Breast epithelium (tissue), 4 donors: ENCODE measurements at regions not wholly inside any gene's neighbourhood (a gene's known extent, or its start where the extent isn't known, plus 50 kb on each side); places are given as distances from the start of the nearest gene placed in this dataset.
A peak's percentile ranks its signal among the peaks of the same experiment; 100 is the strongest.

Experiments
- DNase-seq, 2 donors: peaks; one replicate each; pipeline ENCODE4 v3.0.0-alpha.2; 2019; ENCODE audit warnings: low spot score in 2 of 2
- H3K27ac ChIP-seq, 2 donors: fragments of 200-600 bp; sonication (generic) in 1 of 2; one replicate each; pipeline ENCODE4 v1.5.1; 2016 to 2019; ENCODE audit warnings: mild to moderate bottlenecking in 1 of 2
- H3K27me3 ChIP-seq, 2 donors: fragments of 200-600 bp; sonication (generic) in 1 of 2; one replicate each; pipeline versions ENCODE4 v1.5.1 to v1.6.0; 2017 to 2019; ENCODE audit warnings: control low read depth in 1 of 2, mild to moderate bottlenecking in 1 of 2
- H3K36me3 ChIP-seq: fragments of 200-600 bp; one replicate; pipeline ENCODE4 v1.5.1; 2019
- H3K4me1 ChIP-seq, 2 donors: fragments of 200-600 bp; sonication (generic); one replicate each; pipeline ENCODE4 v1.5.1; 2016 to 2019; ENCODE audit warnings: control low read depth in 1 of 2
- H3K4me3 ChIP-seq, 3 donors: fragments of 200-600 bp; sonication (generic); 1 replicate in 2 of 3; 2 replicates in 1 of 3; pipeline ENCODE4 v1.5.1; 2016 to 2019; ENCODE audit warnings: mild to moderate bottlenecking in 3 of 3, moderate library complexity in 2 of 3
- H3K9me3 ChIP-seq, 2 donors: fragments of 200-600 bp; sonication (generic) in 1 of 2; one replicate each; pipeline ENCODE4 v1.5.1; 2016 to 2019; ENCODE audit warnings: control low read depth in 1 of 2
- POLR2A ChIP-seq: fragments of 450-650 bp; IDR thresholded peaks from one replicate; pipeline ENCODE4 v1.6.1; 2016; ENCODE audit warnings: antibody characterized with exemption, mild to moderate bottlenecking, moderate library complexity
- POLR2AphosphoS5 ChIP-seq, 3 donors: sonication (generic); formaldehyde crosslinking; IDR thresholded peaks; one replicate each; pipeline ENCODE4 v1.6.1; 2017; ENCODE audit warnings: antibody characterized with exemption in 3 of 3
- intact Hi-C: fragments of 100-400 bp; cut with DNase I; formaldehyde crosslinking; loops from one replicate; pipeline ENCODE4 v1.15.1; 2023; ENCODE audit warnings: low total_unique reads
- TF ChIP-seq, protein P1 (sequence below), 3 donors: fragments of 450-650 bp; IDR thresholded peaks; one replicate each; pipeline ENCODE4 v1.5.1; 2016 to 2017; ENCODE audit warnings: antibody characterized with exemption in 3 of 3, mild to moderate bottlenecking in 3 of 3, moderate library complexity in 3 of 3

DNA sequence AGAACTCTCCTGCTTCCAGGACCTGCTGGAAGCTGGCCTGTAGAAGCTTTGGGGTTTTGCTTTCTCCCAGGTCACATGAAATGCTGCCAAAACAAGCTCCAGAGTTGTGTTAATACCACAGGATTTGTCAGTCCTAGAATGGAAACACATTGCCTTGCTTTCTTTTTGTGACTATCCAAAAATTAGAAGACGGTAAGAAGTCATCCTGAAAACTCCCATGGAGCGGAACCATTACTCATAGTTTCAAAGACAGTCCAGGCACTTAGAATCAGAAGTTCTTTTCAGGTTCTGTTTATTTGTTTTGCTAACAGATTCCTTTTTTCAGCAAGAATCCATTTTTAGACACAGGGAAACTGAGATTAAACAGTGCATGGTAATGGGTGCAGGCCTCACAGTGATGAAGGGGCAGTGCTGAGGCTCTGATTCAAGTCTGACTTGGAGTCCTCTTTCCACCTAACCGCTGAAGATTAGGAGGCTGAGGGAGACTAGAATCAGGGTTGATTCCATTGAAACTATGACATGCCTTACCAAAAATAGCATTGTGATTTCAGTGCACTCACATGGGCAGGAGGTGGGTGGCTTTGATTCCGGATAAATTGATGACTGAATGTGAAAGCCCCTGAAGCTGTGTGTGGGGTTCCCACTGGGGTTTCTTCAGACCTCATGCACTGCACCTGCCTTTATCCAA is 72.2 kb upstream of the NAA20 start:
- DNase-seq = no peak
- Histone ChIP-seq H3K36me3 (no peaks in the 10 kb centered on the region), H3K27me3 (no peaks in the 10 kb centered on the region), H3K27ac (peak overlapping the region; percentile 90 to 94), H3K9me3 (no peaks in the 10 kb centered on the region), H3K4me1 (peaks cover 9 to 22% of the 10 kb centered on the region in 2 donors), H3K4me3 (no peak overlapping the region)
- TF ChIP-seq POLR2AphosphoS5 (IDR thresholded peaks at IDR 0.05) (no peak), POLR2A (no peak)
- TF ChIP-seq, protein P1, sequence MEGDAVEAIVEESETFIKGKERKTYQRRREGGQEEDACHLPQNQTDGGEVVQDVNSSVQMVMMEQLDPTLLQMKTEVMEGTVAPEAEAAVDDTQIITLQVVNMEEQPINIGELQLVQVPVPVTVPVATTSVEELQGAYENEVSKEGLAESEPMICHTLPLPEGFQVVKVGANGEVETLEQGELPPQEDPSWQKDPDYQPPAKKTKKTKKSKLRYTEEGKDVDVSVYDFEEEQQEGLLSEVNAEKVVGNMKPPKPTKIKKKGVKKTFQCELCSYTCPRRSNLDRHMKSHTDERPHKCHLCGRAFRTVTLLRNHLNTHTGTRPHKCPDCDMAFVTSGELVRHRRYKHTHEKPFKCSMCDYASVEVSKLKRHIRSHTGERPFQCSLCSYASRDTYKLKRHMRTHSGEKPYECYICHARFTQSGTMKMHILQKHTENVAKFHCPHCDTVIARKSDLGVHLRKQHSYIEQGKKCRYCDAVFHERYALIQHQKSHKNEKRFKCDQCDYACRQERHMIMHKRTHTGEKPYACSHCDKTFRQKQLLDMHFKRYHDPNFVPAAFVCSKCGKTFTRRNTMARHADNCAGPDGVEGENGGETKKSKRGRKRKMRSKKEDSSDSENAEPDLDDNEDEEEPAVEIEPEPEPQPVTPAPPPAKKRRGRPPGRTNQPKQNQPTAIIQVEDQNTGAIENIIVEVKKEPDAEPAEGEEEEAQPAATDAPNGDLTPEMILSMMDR (IDR thresholded peaks at IDR 0.05) = no peak
- intact Hi-C loops = no loop called here

DNA sequence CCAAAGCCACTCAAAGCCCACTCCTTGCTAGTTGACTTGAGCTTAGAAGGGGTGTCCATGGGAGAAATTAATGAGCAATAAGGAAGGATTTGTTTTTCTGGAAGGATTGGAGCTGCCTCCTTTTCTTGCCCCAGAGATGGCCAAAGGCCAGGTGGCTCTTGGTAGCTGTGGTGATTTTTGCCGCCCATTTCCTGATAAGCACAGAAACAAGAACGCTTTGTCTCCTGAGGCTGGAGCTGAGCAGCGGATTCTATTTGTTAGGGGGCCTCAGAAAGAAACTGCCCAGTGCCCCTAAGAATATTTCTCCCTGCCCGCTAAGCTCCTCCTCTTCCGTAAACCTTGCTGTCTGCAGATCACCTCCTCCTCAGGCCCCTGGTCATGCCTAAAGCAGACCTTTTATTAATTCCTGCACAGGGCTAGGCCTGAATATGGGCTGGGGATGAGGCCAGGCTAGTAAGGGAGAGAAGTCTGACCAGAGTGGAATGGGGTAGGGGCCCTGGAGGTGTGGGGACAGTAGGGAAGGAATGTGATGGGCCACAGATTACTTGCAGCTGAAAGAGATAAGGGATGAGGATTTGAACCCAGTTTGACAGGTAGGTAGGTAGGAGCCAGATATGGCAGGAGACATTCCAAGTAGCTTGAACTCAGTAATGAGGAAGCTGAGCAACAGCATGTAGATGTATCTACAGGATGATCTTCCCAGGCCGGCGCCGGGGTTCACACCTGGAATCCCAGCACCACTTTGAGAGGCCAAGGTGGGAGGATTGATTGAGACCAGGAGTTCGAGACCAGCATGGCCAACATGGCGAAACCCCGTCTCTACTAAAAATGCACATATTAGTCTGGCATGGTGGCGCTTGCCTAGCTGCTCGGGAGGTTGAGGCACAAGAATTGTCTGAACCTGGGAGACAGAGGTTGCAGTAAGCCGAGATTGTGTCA is 71.2 kb upstream of the NAA20 start:
- TF ChIP-seq POLR2AphosphoS5 (IDR thresholded peaks at IDR 0.05) (no peak), POLR2A (no peak)
- TF ChIP-seq, protein P1 (IDR thresholded peaks at IDR 0.05) = no peak
- H3K9me3 ChIP-seq = no peaks in the 10 kb centered on the region
- no peaks in the 10 kb centered on the region for H3K27me3 ChIP-seq
- H3K4me1 ChIP-seq = peaks cover 3 to 16% of the 10 kb centered on the region in 2 donors
- no peaks in the 10 kb centered on the region for H3K36me3 ChIP-seq
- peak in 1 of 2 donors; percentile 60 for DNase-seq
- intact Hi-C loops = no loop called here
- H3K27ac ChIP-seq = peak overlapping the region; percentile 90 to 94
- H3K4me3 ChIP-seq = no peak overlapping the region

DNA sequence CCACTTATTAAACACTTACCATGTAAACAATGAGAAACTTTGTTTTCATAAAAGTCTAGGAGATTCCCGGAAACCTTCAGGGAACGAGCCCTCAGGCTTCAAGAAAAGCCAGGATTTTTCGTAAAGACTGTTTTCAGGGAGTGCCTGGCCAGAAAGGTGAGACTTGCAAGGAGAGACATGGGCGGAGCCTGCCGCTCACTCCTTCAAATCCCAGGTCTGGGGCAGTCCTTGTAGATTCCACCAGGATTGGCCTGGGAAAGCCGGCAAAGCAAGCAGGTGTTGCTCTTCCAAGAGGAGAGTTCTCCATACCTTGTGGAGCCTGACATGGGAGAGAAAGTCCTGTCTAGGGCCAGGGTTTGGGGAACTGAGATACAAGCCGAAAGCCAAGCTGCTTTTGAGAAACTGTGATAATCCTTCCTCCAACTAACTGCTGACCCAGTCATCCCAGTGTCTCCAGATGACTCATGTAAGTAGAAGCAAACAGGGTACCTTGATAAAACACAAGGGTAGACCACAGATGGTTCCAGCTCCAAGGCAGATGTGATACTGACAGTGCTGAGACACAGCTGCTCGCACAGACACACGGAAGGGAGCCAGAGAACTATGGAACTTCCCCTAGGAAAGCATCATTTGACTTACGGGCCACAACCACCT is 69.4 kb upstream of the NAA20 start:
- DNase-seq = no peak
- Histone ChIP-seq H3K36me3 (no peaks in the 10 kb centered on the region), H3K27ac (peak overlapping the region; percentile 67 to 94), H3K4me1 (peaks cover 0 to 13% of the 10 kb centered on the region in 2 donors), H3K9me3 (no peaks in the 10 kb centered on the region), H3K4me3 (no peak overlapping the region), H3K27me3 (no peaks in the 10 kb centered on the region)
- TF ChIP-seq POLR2AphosphoS5 (IDR thresholded peaks at IDR 0.05) = no peak
- intact Hi-C loops = no loop called here

DNA sequence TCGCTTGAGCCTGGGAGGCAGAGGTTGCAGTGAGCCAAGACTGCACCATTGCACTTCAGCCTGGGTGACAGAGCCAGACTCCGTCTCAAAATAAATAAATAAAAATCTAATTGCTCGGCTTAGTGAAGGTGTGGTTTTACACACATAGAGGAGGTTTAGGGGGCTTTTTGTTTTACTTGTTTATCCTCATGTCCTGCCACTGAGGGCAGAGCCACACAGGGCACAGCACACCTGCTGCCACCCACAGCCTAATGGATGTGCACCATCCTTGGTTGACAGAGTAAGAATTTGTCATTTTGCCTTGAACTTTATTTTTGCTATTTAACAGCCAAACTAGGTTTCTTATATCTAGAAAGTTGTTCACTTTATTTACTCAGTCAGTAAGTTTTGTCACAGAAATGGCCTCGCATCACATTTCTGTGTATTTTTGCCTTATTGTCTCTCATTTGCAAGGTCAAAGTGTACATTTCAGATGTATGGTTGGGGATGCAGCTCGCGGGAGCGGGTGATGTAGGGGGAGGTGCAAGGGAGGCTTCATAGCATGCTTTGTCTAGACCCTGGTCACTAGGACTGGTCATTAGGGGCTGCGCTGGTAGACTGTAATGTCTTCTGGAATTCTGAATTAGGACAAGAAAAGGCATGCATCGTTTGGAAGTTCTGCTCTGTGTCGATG is 67.8 kb upstream of the NAA20 start:
- no peak overlapping the region for H3K4me3 ChIP-seq
- no peaks in the 10 kb centered on the region for H3K27me3 ChIP-seq
- H3K27ac ChIP-seq = no peak overlapping the region
- no peaks in the 10 kb centered on the region for H3K9me3 ChIP-seq
- peaks cover 0 to 7% of the 10 kb centered on the region in 2 donors for H3K4me1 ChIP-seq
- H3K36me3 ChIP-seq = no peaks in the 10 kb centered on the region
- TF ChIP-seq, protein P1 (IDR thresholded peaks at IDR 0.05) = no peak
- TF ChIP-seq POLR2A = no peak
- no peak for TF ChIP-seq POLR2AphosphoS5 (IDR thresholded peaks at IDR 0.05)
- intact Hi-C loops = no loop called here
- DNase-seq = no peak

DNA sequence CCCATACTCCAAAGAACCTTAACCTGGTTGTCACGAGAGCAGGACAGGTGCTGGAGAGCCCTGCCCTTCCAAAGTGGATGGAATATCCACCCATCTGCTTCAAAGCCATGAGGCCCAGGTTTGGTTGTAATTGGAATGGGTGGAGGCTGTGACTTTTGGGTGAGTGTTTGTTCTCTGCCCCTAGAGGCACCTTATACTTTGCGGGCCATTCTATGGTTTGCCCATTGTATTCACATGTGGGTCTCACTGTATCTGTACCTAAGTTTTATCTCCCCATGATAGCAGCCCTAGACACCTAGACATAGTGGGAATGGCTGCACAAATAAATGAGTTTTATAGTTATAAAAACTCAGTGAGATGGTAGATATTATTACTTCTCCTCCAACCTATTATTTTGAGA is 67.1 kb upstream of the NAA20 start:
- no peaks in the 10 kb centered on the region for H3K9me3 ChIP-seq
- DNase-seq = no peak
- H3K27ac ChIP-seq = no peak overlapping the region
- no peaks in the 10 kb centered on the region for H3K27me3 ChIP-seq
- TF ChIP-seq, protein P1 (IDR thresholded peaks at IDR 0.05) = no peak
- TF ChIP-seq POLR2A = no peak
- TF ChIP-seq POLR2AphosphoS5 (IDR thresholded peaks at IDR 0.05) = no peak
- no peak overlapping the region for H3K4me3 ChIP-seq
- no peaks in the 10 kb centered on the region for H3K36me3 ChIP-seq
- intact Hi-C loops = no loop called here
- no peaks in the 10 kb centered on the region for H3K4me1 ChIP-seq
